ENCODE measurements at regions not wholly inside any gene's neighbourhood (a gene's known extent, or its start where the extent isn't known, plus 50 kb on each side); places are given as distances from the start of the nearest gene placed in this dataset.

DNA sequence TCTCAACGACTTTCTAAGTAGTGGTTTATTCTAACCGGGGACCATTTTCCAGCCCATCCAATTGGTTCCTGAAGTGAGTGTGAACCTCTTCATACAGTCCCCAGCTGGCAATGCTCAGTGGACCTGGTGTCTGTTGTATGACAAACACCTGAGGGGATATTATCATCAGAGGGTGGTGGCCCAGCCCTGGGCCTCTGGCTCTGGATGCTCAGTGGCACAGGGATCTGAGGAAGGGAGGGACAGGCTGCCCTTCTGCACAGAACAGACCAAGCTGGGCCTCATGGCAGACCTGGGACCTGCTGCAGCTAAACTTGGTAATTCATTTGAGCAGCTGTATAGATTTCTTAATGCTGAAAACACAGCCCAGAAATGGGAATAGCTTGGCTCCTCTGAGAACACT is 72.6 kb downstream of the IRX5 start:
- POLR2A ChIA-PET = no interaction called here
- CTCF ChIA-PET = interaction anchor here (2.0 kb wide), 1 partner anchor 32 kb away, joined by 5 read pairs; no protein-coding TSS in a partner anchor
- DNase-seq (ENCODE audit: extremely low spot score) = no peak
- TF ChIP-seq NFRKB (IDR thresholded peaks at IDR 0.05) = no peak
- TF ChIP-seq, protein P1, sequence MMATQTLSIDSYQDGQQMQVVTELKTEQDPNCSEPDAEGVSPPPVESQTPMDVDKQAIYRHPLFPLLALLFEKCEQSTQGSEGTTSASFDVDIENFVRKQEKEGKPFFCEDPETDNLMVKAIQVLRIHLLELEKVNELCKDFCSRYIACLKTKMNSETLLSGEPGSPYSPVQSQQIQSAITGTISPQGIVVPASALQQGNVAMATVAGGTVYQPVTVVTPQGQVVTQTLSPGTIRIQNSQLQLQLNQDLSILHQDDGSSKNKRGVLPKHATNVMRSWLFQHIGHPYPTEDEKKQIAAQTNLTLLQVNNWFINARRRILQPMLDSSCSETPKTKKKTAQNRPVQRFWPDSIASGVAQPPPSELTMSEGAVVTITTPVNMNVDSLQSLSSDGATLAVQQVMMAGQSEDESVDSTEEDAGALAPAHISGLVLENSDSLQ (IDR thresholded peaks at IDR 0.05) = no peak
- TF ChIP-seq HDGF (IDR thresholded peaks at IDR 0.05; ENCODE audit: borderline replicate concordance) = no peak
- TF ChIP-seq LEF1 (IDR thresholded peaks at IDR 0.05; ENCODE audit: borderline replicate concordance) = no peak
- TF ChIP-seq TARDBP (IDR thresholded peaks at IDR 0.05) = no peak
- TF ChIP-seq SP1 (IDR thresholded peaks at IDR 0.05) = no peak
- no peak for TF ChIP-seq ELF4 (IDR thresholded peaks at IDR 0.05)
- TF ChIP-seq ARNT (IDR thresholded peaks at IDR 0.05) = no peak
- TF ChIP-seq FOXK2 (IDR thresholded peaks at IDR 0.05) = no peak
- no peak for TF ChIP-seq SUZ12 (IDR thresholded peaks at IDR 0.05)
- no peak for TF ChIP-seq ZNF384 (IDR thresholded peaks at IDR 0.05)
- no peak for TF ChIP-seq BHLHE40 (IDR thresholded peaks at IDR 0.05; ENCODE audit: borderline replicate concordance)
- TF ChIP-seq L3MBTL2 (conservative IDR thresholded peaks at IDR 0.05) = no peak
- no peak for TF ChIP-seq FOXA1 (IDR thresholded peaks at IDR 0.05)
- no peak for TF ChIP-seq FOXM1 (IDR thresholded peaks at IDR 0.05; ENCODE audit: borderline replicate concordance)
- TF ChIP-seq CTBP1 (IDR thresholded peaks at IDR 0.05; ENCODE audit: borderline replicate concordance) = no peak

DNA sequence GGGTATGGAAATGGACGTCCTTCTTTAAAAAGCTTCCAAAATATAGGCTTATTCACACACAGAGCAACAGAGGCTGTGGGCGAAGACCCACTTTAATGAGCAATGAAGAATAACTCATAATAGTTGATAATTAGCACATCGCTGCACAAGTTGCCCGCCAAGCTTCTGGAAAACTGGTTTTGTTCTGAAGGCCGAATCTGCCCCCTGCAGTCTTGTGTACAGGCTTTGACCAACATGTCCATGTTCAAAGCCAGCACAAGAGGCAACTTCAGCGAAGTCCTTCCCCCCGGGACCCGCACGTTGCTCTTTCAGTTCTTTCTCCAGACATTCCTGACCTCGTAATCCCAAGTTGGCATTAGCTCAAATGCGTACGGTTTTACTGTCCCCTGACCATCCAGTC is 73.3 kb downstream of the IRX5 start:
- POLR2A ChIA-PET = no interaction called here
- no peak for TF ChIP-seq L3MBTL2 (conservative IDR thresholded peaks at IDR 0.05)
- no peak for TF ChIP-seq ARNT (IDR thresholded peaks at IDR 0.05)
- no peak for TF ChIP-seq BHLHE40 (IDR thresholded peaks at IDR 0.05; ENCODE audit: borderline replicate concordance)
- TF ChIP-seq FOXK2 (IDR thresholded peaks at IDR 0.05) = no peak
- no peak for TF ChIP-seq NFRKB (IDR thresholded peaks at IDR 0.05)
- TF ChIP-seq CTBP1 (IDR thresholded peaks at IDR 0.05; ENCODE audit: borderline replicate concordance) = no peak
- no peak for TF ChIP-seq LEF1 (IDR thresholded peaks at IDR 0.05; ENCODE audit: borderline replicate concordance)
- TF ChIP-seq FOXM1 (IDR thresholded peaks at IDR 0.05; ENCODE audit: borderline replicate concordance) = no peak
- no peak for TF ChIP-seq SUZ12 (IDR thresholded peaks at IDR 0.05)
- TF ChIP-seq FOXA1 (IDR thresholded peaks at IDR 0.05) = no peak
- TF ChIP-seq SP1 (IDR thresholded peaks at IDR 0.05) = no peak
- TF ChIP-seq ELF4 (IDR thresholded peaks at IDR 0.05) = no peak
- no peak for TF ChIP-seq TARDBP (IDR thresholded peaks at IDR 0.05)
- TF ChIP-seq, protein P1 (IDR thresholded peaks at IDR 0.05) = no peak
- CTCF ChIA-PET = no interaction called here
- no peak for DNase-seq (ENCODE audit: extremely low spot score)

DNA sequence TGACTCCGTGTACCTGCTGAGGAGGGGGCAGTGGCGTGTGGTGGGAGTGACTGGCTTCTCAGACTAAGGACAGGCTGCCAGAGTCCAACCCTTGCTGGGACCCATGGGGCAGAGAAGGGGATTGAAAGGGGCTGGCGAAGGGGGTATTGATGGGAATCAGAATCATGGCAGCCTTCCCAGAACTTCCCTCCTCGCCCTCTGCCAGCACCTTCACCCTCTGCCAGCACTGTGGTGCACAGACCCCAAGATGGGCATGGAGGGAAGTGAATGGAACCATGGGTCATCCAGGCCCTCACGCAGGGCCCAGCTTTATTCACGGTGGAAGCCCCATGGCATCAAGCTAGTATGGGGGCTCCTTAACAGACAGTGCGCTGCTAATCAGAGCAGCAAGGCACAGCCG is 76.8 kb downstream of the IRX5 start:
- no peak for DNase-seq (ENCODE audit: extremely low spot score)
- ChIA-PET POLR2A (no interaction called here), CTCF (no interaction called here)
- TF ChIP-seq FOXK2 (IDR thresholded peaks at IDR 0.05) (no peak), ZNF384 (IDR thresholded peaks at IDR 0.05) (no peak), ARNT (IDR thresholded peaks at IDR 0.05) (no peak), BHLHE40 (IDR thresholded peaks at IDR 0.05; ENCODE audit: borderline replicate concordance) (no peak), NFRKB (IDR thresholded peaks at IDR 0.05) (no peak), CTBP1 (IDR thresholded peaks at IDR 0.05; ENCODE audit: borderline replicate concordance) (no peak), FOXA1 (IDR thresholded peaks at IDR 0.05) (no peak), LEF1 (IDR thresholded peaks at IDR 0.05; ENCODE audit: borderline replicate concordance) (no peak), SP1 (IDR thresholded peaks at IDR 0.05) (no peak), L3MBTL2 (conservative IDR thresholded peaks at IDR 0.05) (no peak), FOXM1 (IDR thresholded peaks at IDR 0.05; ENCODE audit: borderline replicate concordance) (no peak), HDGF (IDR thresholded peaks at IDR 0.05; ENCODE audit: borderline replicate concordance) (no peak), SUZ12 (IDR thresholded peaks at IDR 0.05) (no peak), ELF4 (IDR thresholded peaks at IDR 0.05) (no peak), TARDBP (IDR thresholded peaks at IDR 0.05) (no peak)
- TF ChIP-seq, protein P1 (IDR thresholded peaks at IDR 0.05) = no peak

DNA sequence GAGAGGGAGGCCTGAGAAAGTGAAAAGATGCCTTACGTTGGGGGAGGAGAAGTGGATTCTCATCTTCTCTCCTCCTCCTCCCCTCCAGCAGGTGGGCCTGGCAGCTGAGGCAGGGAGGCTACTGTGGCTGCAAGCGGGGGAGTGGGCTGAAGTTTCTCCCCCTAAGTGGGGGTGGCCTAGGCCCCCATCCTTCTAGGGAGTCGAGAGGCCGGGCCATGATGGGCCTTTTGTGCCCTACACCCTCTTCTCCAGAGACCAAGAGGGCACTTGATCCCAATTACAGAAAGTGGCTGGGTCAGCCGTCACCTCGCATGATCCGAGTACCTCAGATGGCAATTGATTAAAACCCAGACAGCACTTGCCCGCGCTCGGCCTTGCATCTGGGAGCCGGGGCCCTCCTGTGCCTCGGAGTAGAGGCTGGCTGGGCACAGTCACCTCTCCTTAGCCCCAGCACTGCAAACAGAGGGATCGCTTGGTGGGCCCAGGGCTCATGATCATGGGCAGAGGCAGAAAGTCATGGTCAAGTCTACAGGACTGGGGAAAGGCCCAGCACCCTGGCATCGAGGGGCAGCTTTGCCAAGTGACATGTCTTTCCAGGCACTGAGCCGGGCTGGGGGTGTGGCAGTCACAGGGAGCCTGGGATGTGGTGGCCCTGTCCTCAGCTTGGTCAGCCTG is 78.3 kb downstream of the IRX5 start:
- DNase-seq (ENCODE audit: extremely low spot score) = no peak
- TF ChIP-seq BHLHE40 (IDR thresholded peaks at IDR 0.05; ENCODE audit: borderline replicate concordance) (no peak), CTBP1 (IDR thresholded peaks at IDR 0.05; ENCODE audit: borderline replicate concordance) (no peak), NFRKB (IDR thresholded peaks at IDR 0.05) (no peak)
- POLR2A ChIA-PET = no interaction called here
- CTCF ChIA-PET = interaction anchor here (1.1 kb wide), 1 partner anchor 24 kb away, joined by 3 read pairs; no protein-coding TSS in a partner anchor

DNA sequence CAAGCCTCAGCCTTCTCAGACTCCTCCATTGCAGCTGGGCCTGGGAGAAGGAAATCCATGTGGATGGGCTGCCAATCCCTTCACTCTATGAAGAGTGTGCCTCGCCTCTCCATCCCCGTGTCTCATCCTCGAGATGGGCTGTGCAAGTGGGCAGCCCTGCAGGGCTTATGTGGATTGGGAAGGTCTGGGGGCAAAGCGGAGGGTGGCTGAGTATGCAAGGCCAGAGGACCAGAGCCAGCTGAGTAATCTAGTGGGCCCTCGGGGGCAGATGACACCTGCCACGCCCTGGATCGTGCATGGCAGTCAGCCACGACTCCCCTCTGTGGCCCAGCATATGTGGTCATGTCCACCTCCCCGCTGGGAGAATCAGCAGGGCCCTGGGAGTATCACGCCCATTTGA is 78.9 kb downstream of the IRX5 start:
- TF ChIP-seq TARDBP (IDR thresholded peaks at IDR 0.05) (no peak), CTBP1 (IDR thresholded peaks at IDR 0.05; ENCODE audit: borderline replicate concordance) (no peak)
- TF ChIP-seq, protein P1 (IDR thresholded peaks at IDR 0.05) = no peak
- ChIA-PET CTCF (interaction anchor here (1.1 kb wide), 1 partner anchor 24 kb away, joined by 3 read pairs; no protein-coding TSS in a partner anchor), POLR2A (no interaction called here)
- DNase-seq (ENCODE audit: extremely low spot score) = no peak

Measured in HEK293T (cell line).